ENCODE measurements at regions not wholly inside any gene's neighbourhood (a gene's known extent, or its start where the extent isn't known, plus 50 kb on each side); places are given as distances from the start of the nearest gene placed in this dataset.

DNA sequence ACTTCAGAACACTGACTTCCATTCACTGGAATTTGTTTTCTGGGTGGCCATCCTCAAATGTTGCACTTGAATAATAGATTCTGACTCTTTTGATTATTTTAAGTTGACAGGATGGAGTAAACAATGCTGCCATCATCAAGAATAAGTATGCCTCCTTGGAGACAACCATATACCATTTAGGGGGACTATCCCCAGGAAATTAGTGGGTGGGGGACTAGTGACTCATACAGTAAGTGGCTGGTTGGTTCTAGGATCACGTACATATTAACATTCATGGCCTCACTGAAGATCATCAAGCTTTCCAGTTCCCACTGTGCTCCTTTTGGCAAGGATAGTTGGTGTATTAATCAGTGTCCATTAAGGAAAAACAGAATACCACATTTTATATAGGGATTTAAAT lies 615.2 kb downstream of the CCSER2 start:
- ChIA-PET POLR2A (no interaction called here), CTCF (no interaction called here)
- ATAC-seq (no peak), DNase-seq (ENCODE audit: low spot score) (no peak)
- H3K9me3 Mint-ChIP-seq: no peaks in the 10 kb centered on the region
- TF ChIP-seq, protein P1, sequence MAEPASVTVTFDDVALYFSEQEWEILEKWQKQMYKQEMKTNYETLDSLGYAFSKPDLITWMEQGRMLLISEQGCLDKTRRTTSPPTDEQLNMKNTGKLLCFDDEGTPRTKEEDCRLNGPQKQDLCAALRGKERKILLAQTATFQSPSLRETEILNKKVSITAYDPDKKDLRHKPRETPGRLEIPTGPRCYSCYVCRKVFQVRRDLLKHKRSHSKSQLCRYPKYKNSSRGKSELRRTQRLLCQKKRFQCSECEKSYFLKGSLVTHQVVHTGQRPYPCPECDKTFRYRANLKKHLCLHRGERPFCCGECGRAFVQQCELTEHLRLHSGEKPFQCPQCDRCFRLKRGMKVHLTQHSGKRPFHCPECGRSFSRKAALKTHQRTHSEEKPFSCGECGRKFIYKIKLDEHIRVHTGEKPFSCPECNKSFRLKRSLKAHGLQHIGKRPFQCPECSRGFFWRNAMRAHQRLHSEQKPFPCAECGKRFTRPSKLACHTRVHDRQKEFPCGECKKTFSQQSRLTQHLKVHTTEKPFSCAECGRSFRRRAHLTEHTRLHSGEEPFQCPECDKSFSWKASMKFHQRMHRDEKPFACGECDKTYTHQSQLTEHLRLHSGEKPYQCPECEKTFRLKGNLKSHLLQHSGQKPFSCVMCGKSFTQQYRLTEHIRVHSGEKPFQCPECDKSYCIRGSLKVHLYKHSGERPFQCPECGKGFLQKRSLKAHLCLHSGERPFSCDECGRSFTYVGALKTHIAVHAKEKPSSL (CRISPR knock-in tag; conservative IDR thresholded peaks at IDR 0.05): no peak
- no peak for TF ChIP-seq NFE2L1 (CRISPR knock-in tag; IDR thresholded peaks at IDR 0.05)
- TF ChIP-seq TEAD1 (CRISPR knock-in tag; IDR thresholded peaks at IDR 0.05): no peak
- no peak for TF ChIP-seq IRF2 (CRISPR knock-in tag; IDR thresholded peaks at IDR 0.05; ENCODE audit: borderline replicate concordance, low read depth)
- TF ChIP-seq, protein P2, sequence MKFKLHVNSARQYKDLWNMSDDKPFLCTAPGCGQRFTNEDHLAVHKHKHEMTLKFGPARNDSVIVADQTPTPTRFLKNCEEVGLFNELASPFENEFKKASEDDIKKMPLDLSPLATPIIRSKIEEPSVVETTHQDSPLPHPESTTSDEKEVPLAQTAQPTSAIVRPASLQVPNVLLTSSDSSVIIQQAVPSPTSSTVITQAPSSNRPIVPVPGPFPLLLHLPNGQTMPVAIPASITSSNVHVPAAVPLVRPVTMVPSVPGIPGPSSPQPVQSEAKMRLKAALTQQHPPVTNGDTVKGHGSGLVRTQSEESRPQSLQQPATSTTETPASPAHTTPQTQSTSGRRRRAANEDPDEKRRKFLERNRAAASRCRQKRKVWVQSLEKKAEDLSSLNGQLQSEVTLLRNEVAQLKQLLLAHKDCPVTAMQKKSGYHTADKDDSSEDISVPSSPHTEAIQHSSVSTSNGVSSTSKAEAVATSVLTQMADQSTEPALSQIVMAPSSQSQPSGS (CRISPR knock-in tag; IDR thresholded peaks at IDR 0.05; ENCODE audit: borderline replicate concordance, low read depth): no peak
- no peak for TF ChIP-seq ZNF263 (CRISPR knock-in tag; IDR thresholded peaks at IDR 0.05; ENCODE audit: low read depth)
- TF ChIP-seq NFYB (CRISPR knock-in tag; conservative IDR thresholded peaks at IDR 0.05; ENCODE audit: low read depth): no peak
- TF ChIP-seq ZNF512 (CRISPR knock-in tag; IDR thresholded peaks at IDR 0.05; ENCODE audit: borderline replicate concordance): no peak
- TF ChIP-seq MXD4 (CRISPR knock-in tag; IDR thresholded peaks at IDR 0.05; ENCODE audit: borderline replicate concordance): no peak
- TF ChIP-seq PREB (CRISPR knock-in tag; IDR thresholded peaks at IDR 0.05; ENCODE audit: borderline replicate concordance): no peak
- no peak for TF ChIP-seq ARID4B (CRISPR knock-in tag; IDR thresholded peaks at IDR 0.05; ENCODE audit: borderline replicate concordance)
- TF ChIP-seq ELF4 (CRISPR knock-in tag; IDR thresholded peaks at IDR 0.05; ENCODE audit: low read depth): no peak
- H3K27me3 Mint-ChIP-seq (ENCODE audit: low read depth): peaks cover 2% of the 10 kb centered on the region; the same call in 1 of the 2 replicates
- no peaks in the 10 kb centered on the region for H3K36me3 Mint-ChIP-seq
- no peak overlapping the region for H3K27ac Mint-ChIP-seq
- peaks cover 7% of the 10 kb centered on the region for H3K4me1 Mint-ChIP-seq
- H3K4me3 Mint-ChIP-seq: no peak overlapping the region

GRCh38 chr10:84944187-84944586 lies 615.8 kb downstream of the CCSER2 start:
- no peak overlapping the region for H3K4me3 Mint-ChIP-seq
- H3K36me3 Mint-ChIP-seq: no peaks in the 10 kb centered on the region
- ATAC-seq (peak; percentile 64), DNase-seq (ENCODE audit: low spot score) (no peak)
- ChIA-PET POLR2A (no interaction called here), CTCF (interaction anchor here (1.0 to 1.3 kb wide), 2 partner anchors 17 to 22 kb away, joined by 3 to 4 read pairs; no protein-coding TSS in a partner anchor)
- peaks cover 2% of the 10 kb centered on the region; the same call in 1 of the 2 replicates for H3K27me3 Mint-ChIP-seq (ENCODE audit: low read depth)
- H3K4me1 Mint-ChIP-seq: peaks cover 7% of the 10 kb centered on the region
- H3K27ac Mint-ChIP-seq: no peak overlapping the region
- H3K9me3 Mint-ChIP-seq: no peaks in the 10 kb centered on the region
- TF ChIP-seq ZNF396 (CRISPR knock-in tag; IDR thresholded peaks at IDR 0.05; ENCODE audit: borderline replicate concordance) (no peak), ZNF219 (CRISPR knock-in tag; IDR thresholded peaks at IDR 0.05; ENCODE audit: borderline replicate concordance) (no peak), ETV6 (CRISPR knock-in tag; IDR thresholded peaks at IDR 0.05) (no peak), TCF7 (CRISPR knock-in tag; IDR thresholded peaks at IDR 0.05; ENCODE audit: low read depth) (no peak), FOXK1 (CRISPR knock-in tag; IDR thresholded peaks at IDR 0.05) (no peak), USF2 (CRISPR knock-in tag; IDR thresholded peaks at IDR 0.05) (no peak)
- TF ChIP-seq, protein P3, sequence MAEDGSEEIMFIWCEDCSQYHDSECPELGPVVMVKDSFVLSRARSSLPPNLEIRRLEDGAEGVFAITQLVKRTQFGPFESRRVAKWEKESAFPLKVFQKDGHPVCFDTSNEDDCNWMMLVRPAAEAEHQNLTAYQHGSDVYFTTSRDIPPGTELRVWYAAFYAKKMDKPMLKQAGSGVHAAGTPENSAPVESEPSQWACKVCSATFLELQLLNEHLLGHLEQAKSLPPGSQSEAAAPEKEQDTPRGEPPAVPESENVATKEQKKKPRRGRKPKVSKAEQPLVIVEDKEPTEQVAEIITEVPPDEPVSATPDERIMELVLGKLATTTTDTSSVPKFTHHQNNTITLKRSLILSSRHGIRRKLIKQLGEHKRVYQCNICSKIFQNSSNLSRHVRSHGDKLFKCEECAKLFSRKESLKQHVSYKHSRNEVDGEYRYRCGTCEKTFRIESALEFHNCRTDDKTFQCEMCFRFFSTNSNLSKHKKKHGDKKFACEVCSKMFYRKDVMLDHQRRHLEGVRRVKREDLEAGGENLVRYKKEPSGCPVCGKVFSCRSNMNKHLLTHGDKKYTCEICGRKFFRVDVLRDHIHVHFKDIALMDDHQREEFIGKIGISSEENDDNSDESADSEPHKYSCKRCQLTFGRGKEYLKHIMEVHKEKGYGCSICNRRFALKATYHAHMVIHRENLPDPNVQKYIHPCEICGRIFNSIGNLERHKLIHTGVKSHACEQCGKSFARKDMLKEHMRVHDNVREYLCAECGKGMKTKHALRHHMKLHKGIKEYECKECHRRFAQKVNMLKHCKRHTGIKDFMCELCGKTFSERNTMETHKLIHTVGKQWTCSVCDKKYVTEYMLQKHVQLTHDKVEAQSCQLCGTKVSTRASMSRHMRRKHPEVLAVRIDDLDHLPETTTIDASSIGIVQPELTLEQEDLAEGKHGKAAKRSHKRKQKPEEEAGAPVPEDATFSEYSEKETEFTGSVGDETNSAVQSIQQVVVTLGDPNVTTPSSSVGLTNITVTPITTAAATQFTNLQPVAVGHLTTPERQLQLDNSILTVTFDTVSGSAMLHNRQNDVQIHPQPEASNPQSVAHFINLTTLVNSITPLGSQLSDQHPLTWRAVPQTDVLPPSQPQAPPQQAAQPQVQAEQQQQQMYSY (CRISPR knock-in tag; IDR thresholded peaks at IDR 0.05): no peak

Data from WTC11 (cell line).